Chondrocyte (in vitro differentiated cells): ENCODE measurements at regions not wholly inside any gene's neighbourhood (a gene's known extent, or its start where the extent isn't known, plus 50 kb on each side); places are given as distances from the start of the nearest gene placed in this dataset.

Source experiments
- DNase-seq: peaks from one replicate; pipeline ENCODE4 v3.0.0; 2021; ENCODE audit warnings: mixed read lengths, low spot score
- H3K27ac Mint-ChIP-seq: one replicate; pipeline ENCODE4 v1.8.0; 2021; ENCODE audit warnings: mild to moderate bottlenecking, moderate library complexity, mixed read lengths; ENCODE audit not compliant: unreplicated experiment
- H3K27me3 Mint-ChIP-seq: 2 replicates; pipeline ENCODE4 v1.8.0; 2021; ENCODE audit warnings: low read depth, mixed read lengths
- H3K36me3 Mint-ChIP-seq: 2 replicates; pipeline ENCODE4 v1.8.0; 2021; ENCODE audit warnings: low read depth, mixed read lengths
- H3K4me1 Mint-ChIP-seq: 2 replicates; pipeline ENCODE4 v1.8.0; 2021; ENCODE audit warnings: low read depth, mild to moderate bottlenecking, mixed read lengths
- H3K4me3 Mint-ChIP-seq: one replicate; pipeline ENCODE4 v1.8.0; 2021; ENCODE audit warnings: mild to moderate bottlenecking, moderate library complexity, mixed read lengths; ENCODE audit not compliant: unreplicated experiment
- H3K9me3 Mint-ChIP-seq: 2 replicates; pipeline ENCODE4 v1.8.0; 2021; ENCODE audit warnings: low read depth, mixed read lengths
- TF ChIP-seq, protein P1 (sequence below): fragments of 200-600 bp; sonication (generic); IDR thresholded peaks from 2 replicates; pipeline ENCODE4 v1.5.0; 2021; ENCODE audit warnings: antibody characterized with exemption, mild to moderate bottlenecking, moderate library complexity

DNA sequence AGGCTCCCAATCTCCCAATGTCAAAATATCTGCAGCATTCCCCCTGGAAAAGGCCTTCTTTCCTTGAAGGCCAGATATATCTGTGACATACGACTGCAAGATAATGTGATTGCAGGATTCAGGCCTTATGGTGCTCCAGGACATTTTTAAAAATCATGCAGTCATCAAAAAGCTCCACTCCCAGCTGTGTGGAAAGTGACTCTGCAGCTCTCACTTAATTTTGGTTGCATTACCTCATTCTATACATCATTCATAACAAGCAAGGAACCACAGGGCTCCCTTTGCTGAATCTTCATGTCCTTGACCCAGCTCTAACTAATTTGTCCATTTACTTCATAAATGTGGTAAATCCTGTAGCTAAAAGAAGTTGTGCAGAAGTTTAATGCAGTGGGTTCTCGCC, 386.2 kb upstream of the SLC30A5 start:
- no peak overlapping the region for H3K27ac Mint-ChIP-seq
- peaks cover 40% of the 10 kb centered on the region for H3K4me1 Mint-ChIP-seq
- DNase-seq: no peak
- no peaks in the 10 kb centered on the region for H3K9me3 Mint-ChIP-seq
- H3K4me3 Mint-ChIP-seq: no peak overlapping the region
- H3K27me3 Mint-ChIP-seq: no peaks in the 10 kb centered on the region
- TF ChIP-seq, protein P1, sequence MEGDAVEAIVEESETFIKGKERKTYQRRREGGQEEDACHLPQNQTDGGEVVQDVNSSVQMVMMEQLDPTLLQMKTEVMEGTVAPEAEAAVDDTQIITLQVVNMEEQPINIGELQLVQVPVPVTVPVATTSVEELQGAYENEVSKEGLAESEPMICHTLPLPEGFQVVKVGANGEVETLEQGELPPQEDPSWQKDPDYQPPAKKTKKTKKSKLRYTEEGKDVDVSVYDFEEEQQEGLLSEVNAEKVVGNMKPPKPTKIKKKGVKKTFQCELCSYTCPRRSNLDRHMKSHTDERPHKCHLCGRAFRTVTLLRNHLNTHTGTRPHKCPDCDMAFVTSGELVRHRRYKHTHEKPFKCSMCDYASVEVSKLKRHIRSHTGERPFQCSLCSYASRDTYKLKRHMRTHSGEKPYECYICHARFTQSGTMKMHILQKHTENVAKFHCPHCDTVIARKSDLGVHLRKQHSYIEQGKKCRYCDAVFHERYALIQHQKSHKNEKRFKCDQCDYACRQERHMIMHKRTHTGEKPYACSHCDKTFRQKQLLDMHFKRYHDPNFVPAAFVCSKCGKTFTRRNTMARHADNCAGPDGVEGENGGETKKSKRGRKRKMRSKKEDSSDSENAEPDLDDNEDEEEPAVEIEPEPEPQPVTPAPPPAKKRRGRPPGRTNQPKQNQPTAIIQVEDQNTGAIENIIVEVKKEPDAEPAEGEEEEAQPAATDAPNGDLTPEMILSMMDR: no peak
- no peaks in the 10 kb centered on the region for H3K36me3 Mint-ChIP-seq

DNA sequence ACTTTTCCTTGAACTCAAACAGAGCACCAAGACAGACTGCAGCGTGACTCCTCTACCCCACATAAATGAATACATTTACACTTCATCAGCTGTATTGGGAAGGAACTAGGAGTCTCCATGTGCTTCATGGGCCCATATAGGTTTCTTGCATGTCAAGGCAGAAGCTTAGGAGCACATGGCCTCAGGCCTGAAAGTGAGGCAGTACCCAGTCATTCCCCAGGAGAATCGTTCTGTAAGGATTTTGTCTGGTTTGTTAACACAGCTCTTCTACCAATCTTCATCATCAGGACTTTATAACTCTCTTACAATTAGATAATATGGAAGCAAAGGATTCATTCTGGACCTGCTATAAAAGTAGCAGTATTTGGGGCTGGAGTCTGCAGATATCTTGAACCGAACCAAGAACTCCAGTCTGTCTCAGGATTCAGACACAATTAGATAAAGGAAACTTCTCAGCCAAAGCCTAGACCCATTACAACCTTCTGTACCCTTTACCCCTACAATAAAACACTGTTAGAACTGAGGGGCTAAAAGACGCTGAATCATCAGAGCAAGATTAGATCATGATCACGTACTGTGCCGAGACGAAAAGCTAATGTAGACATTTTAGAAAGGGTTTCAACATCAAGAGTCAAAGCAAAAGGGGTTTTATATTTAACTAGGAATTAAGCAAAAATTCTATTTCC, 385.5 kb upstream of the SLC30A5 start:
- TF ChIP-seq, protein P1: no peak
- Mint-ChIP-seq H3K27ac (no peak overlapping the region), H3K27me3 (no peaks in the 10 kb centered on the region), H3K9me3 (no peaks in the 10 kb centered on the region), H3K4me1 (peaks cover 43% of the 10 kb centered on the region), H3K36me3 (no peaks in the 10 kb centered on the region), H3K4me3 (no peak overlapping the region)
- DNase-seq: no peak

DNA sequence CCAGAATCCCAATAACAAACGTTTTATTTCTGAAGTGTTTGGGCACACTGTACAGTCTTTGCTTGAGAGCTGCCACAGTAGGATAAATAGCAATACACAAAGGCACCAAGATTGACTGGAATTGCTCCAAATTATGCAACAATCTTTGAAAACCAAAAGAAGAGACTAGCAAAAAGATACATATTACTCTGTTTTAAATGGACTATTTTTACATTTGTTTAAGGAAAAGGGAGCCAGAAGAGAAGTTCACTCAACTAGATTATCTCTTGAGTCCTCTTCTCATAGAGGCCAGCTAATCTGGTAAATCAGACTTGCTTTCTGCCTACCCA, 385.0 kb upstream of the SLC30A5 start:
- H3K27me3 Mint-ChIP-seq: no peaks in the 10 kb centered on the region
- no peaks in the 10 kb centered on the region for H3K9me3 Mint-ChIP-seq
- H3K27ac Mint-ChIP-seq: no peak overlapping the region
- DNase-seq: no peak
- H3K4me1 Mint-ChIP-seq: peaks cover 43% of the 10 kb centered on the region
- H3K4me3 Mint-ChIP-seq: no peak overlapping the region
- no peaks in the 10 kb centered on the region for H3K36me3 Mint-ChIP-seq
- TF ChIP-seq, protein P1: no peak

DNA sequence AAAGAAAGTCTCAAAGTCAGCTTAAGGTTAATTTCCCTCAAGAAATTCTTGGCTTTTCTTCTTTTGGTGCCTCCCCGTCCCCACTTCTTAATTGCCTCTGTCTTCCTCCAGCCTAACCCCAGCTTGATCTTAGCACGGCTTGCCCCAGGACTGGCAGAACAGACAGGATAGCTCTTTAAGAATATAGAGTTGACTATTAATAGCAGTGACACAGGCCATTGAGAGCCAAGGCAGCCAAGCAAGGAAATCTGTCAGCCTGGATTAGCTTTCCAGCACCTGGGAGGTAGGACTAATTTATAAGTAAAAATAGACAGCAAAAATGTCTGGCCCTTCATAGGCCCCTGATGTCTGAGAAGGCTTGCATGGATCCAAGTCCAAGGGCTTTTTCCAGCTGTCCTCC, 384.6 kb upstream of the SLC30A5 start:
- Mint-ChIP-seq H3K27ac (no peak overlapping the region), H3K4me3 (no peak overlapping the region), H3K9me3 (no peaks in the 10 kb centered on the region), H3K4me1 (peaks cover 43% of the 10 kb centered on the region), H3K27me3 (no peaks in the 10 kb centered on the region), H3K36me3 (no peaks in the 10 kb centered on the region)
- no peak for DNase-seq
- TF ChIP-seq, protein P1: no peak

DNA sequence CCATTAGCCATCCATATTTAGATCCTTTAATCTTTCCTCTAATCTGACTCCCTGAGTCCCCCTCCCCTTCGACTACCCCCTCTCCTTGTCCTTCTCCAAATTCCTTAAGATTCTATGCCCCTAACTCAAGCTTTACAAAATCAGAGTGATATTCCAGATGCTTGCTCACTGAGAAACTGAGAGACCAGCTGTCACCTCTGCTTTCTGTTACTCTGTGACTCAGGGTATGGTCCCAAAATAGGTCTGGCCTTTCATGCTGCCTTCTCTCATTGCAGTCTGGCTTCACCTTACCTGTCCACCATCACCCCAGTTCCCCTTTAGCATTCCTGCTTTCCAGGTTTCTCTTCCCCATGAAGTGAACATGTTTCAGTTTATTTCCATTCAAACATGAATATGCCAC, 383.3 kb upstream of the SLC30A5 start:
- Mint-ChIP-seq H3K9me3 (no peaks in the 10 kb centered on the region), H3K4me1 (peaks cover 43% of the 10 kb centered on the region), H3K36me3 (no peaks in the 10 kb centered on the region), H3K4me3 (no peak overlapping the region), H3K27me3 (no peaks in the 10 kb centered on the region), H3K27ac (peak overlapping the region; percentile 32)
- TF ChIP-seq, protein P1: no peak
- DNase-seq: no peak
